B cell (primary cell): ENCODE measurements at regions not wholly inside any gene's neighbourhood (a gene's known extent, or its start where the extent isn't known, plus 50 kb on each side); places are given as distances from the start of the nearest gene placed in this dataset.

ENCODE experiments used
- ATAC-seq: fragments of 200-7000 bp; cut with Tn5 transposase; one replicate; pipeline ENCODE4 v1.10.0; 2021; ENCODE audit warnings: low read depth, mild to moderate bottlenecking, moderate number of reproducible peaks, moderate library complexity
- CTCF ChIA-PET: fragments of 350-600 bp; sonication (Branson Sonifier 250); formaldehyde crosslinking; loops from one replicate; lab custom pipeline; 2021; ENCODE audit warnings: antibody characterized with exemption, inconsistent platforms; lab: Charles Lee
- POLR2A ChIA-PET: fragments of 350-600 bp; sonication (Branson Sonifier 250); formaldehyde crosslinking; loops from one replicate; lab custom pipeline; 2021; ENCODE audit warnings: antibody characterized with exemption; lab: Charles Lee
- DNase-seq: peaks from one replicate; pipeline ENCODE4 v3.0.0; 2013
- H2AFZ ChIP-seq: 2 replicates; pipeline ENCODE4 v1.6.1; 2012; ENCODE audit warnings: mild to moderate bottlenecking, low read depth, low read length; ENCODE audit not compliant: insufficient read depth, poor library complexity, severe bottlenecking
- H3K27ac ChIP-seq, 2 donors: 1 replicate in 1 of 2; 2 replicates in 1 of 2; pipeline ENCODE4 v1.5.1; 2012 to 2013; ENCODE audit warnings: low read length in 2 of 2, mild to moderate bottlenecking in 2 of 2, moderate library complexity in 1 of 2
- H3K27me3 ChIP-seq, 4 experiments: fragments of 200-600 bp in 1 of 4; sonication (generic) in 1 of 4; replicated peaks in 1 of 4; 1 replicate in 2 of 4; 2 replicates in 2 of 4; pipeline versions ENCODE4 v1.6.1 to v1.7.0; 2013 to 2016; ENCODE audit warnings: low read length in 3 of 4, mild to moderate bottlenecking in 2 of 4, mixed read lengths in 1 of 4, moderate library complexity in 1 of 4; ENCODE audit not compliant: insufficient read depth in 4 of 4, control insufficient read depth in 3 of 4; ENCODE audit errors: control extremely low read depth in 1 of 4
- H3K36me3 ChIP-seq, 2 experiments: replicated peaks in 1 of 2; 1 replicate in 1 of 2; 2 replicates in 1 of 2; pipeline versions ENCODE4 v1.6.1 to v1.7.1; 2013; ENCODE audit warnings: low read length in 1 of 2; ENCODE audit not compliant: insufficient read depth in 2 of 2, control insufficient read depth in 1 of 2; ENCODE audit errors: control extremely low read depth in 1 of 2, extremely low read depth in 1 of 2
- H3K4me1 ChIP-seq, 2 donors: fragments of 200-600 bp in 1 of 2; sonication (generic) in 1 of 2; 1 replicate in 1 of 2; 2 replicates in 1 of 2; pipeline versions ENCODE4 v1.5.1 to v1.6.1; 2013 to 2017; ENCODE audit warnings: low read length in 2 of 2; ENCODE audit not compliant: control insufficient read depth in 2 of 2, insufficient read depth in 2 of 2
- H3K4me2 ChIP-seq: replicated peaks from 2 replicates; pipeline ENCODE3; 2012; ENCODE audit warnings: mild to moderate bottlenecking, low read depth, low read length; ENCODE audit not compliant: poor library complexity, severe bottlenecking
- H3K4me3 ChIP-seq, 5 experiments: fragments of 200-600 bp in 1 of 5; sonication (generic) in 1 of 5; 1 replicate in 3 of 5; 2 replicates in 2 of 5; pipeline versions ENCODE4 v1.5.1 to v1.7.0; 2011 to 2016; ENCODE audit warnings: low read length in 4 of 5, mild to moderate bottlenecking in 4 of 5, low read depth in 2 of 5, control low read depth in 1 of 5, moderate library complexity in 1 of 5; ENCODE audit not compliant: insufficient read depth in 1 of 5; ENCODE audit errors: control extremely low read depth in 1 of 5, extremely low read depth in 1 of 5
- H3K79me2 ChIP-seq: fragments of 200-600 bp; sonication (generic); one replicate; pipeline ENCODE4 v1.6.0; 2016; ENCODE audit warnings: low read length; ENCODE audit not compliant: control insufficient read depth, insufficient read depth
- H3K9ac ChIP-seq: fragments of 200-600 bp; sonication (generic); 2 replicates; pipeline ENCODE4 v1.6.1; 2017; ENCODE audit warnings: mild to moderate bottlenecking, low read length, moderate library complexity
- H3K9me3 ChIP-seq, 3 donors: one replicate each; pipeline versions ENCODE4 v1.6.1 to v1.7.1; 2013; ENCODE audit warnings: low read length in 2 of 3; ENCODE audit not compliant: control insufficient read depth in 2 of 3, insufficient read depth in 1 of 3; ENCODE audit errors: control extremely low read depth in 1 of 3
- H4K20me1 ChIP-seq: 2 replicates; pipeline ENCODE4 v1.6.0; 2012; ENCODE audit warnings: mild to moderate bottlenecking, low read length; ENCODE audit not compliant: insufficient read depth, control insufficient read depth, poor library complexity, severe bottlenecking
- H3K27ac Mint-ChIP-seq: one replicate; pipeline ENCODE4 v1.8.0; 2021; ENCODE audit warnings: mixed read lengths
- H3K27me3 Mint-ChIP-seq: one replicate; pipeline ENCODE4 v1.8.0; 2021; ENCODE audit warnings: mixed read lengths
- H3K4me1 Mint-ChIP-seq: one replicate; pipeline ENCODE4 v1.8.0; 2021; ENCODE audit warnings: mixed read lengths
- H3K4me3 Mint-ChIP-seq: one replicate; pipeline ENCODE4 v1.8.0; 2021; ENCODE audit warnings: mixed read lengths
- H3K9me3 Mint-ChIP-seq: one replicate; pipeline ENCODE4 v1.8.0; 2022; ENCODE audit warnings: mixed read lengths; ENCODE audit not compliant: insufficient read depth
- CTCF ChIP-seq: fragments of 200-600 bp; IDR thresholded peaks from one replicate; pipeline ENCODE4 v1.8.0; 2022; ENCODE audit warnings: antibody characterized with exemption, mild to moderate bottlenecking
- EZH2 ChIP-seq: IDR thresholded peaks from 2 replicates; pipeline ENCODE4 v1.6.1; 2012; ENCODE audit warnings: borderline replicate concordance, low read depth, mild to moderate bottlenecking, moderate library complexity, low read length; ENCODE audit not compliant: insufficient read depth, poor library complexity, severe bottlenecking
- WGBS: methylation state at CpG from one replicate; pipeline ENCODE4 v1.1.5; 2013; ENCODE audit warnings: missing lambda C conversion rate; ENCODE audit not compliant: insufficient coverage; 5-methylcytosine and 5-hydroxymethylcytosine counted together
- intact Hi-C: fragments of 100-400 bp; cut with micrococcal nuclease; formaldehyde crosslinking; loops from one replicate; pipeline ENCODE4 v1.10.0; 2022

GRCh38 chr6:6890400-6890858, 217.3 kb upstream of the RREB1 start:
- ATAC-seq (no peak), DNase-seq (no peak)
- Histone ChIP-seq H3K4me3 (no peak overlapping the region), H3K27ac (no peak overlapping the region), H3K4me1 (no peaks in the 10 kb centered on the region), H3K36me3 (no peaks in the 10 kb centered on the region), H3K9ac (no peak overlapping the region), H3K27me3 (no peaks in the 10 kb centered on the region), H3K79me2 (no peaks in the 10 kb centered on the region), H3K9me3 (no peaks in the 10 kb centered on the region), H3K4me2 (no peak overlapping the region), H4K20me1 (no peaks in the 10 kb centered on the region), H2AFZ (no peak overlapping the region)
- ChIA-PET CTCF (no interaction called here), POLR2A (no interaction called here)
- Mint-ChIP-seq H3K9me3 (no peaks in the 10 kb centered on the region), H3K4me3 (no peak overlapping the region), H3K4me1 (no peaks in the 10 kb centered on the region), H3K27me3 (peaks cover 4% of the 10 kb centered on the region), H3K27ac (no peak overlapping the region)
- intact Hi-C loops, result no loop called here
- WGBS, result 75% methylated on average over 6 of the region's 6 CpGs
- TF ChIP-seq CTCF (no peak), EZH2 (no peak)

- Mint-ChIP-seq H3K4me3 (no peak overlapping the region), H3K27ac (no peak overlapping the region), H3K9me3 (no peaks in the 10 kb centered on the region), H3K4me1 (no peaks in the 10 kb centered on the region), H3K27me3 (peaks cover 4% of the 10 kb centered on the region)
- no peak overlapping the region for H3K4me3 ChIP-seq
- no peaks in the 10 kb centered on the region for H3K4me1 ChIP-seq
- POLR2A ChIA-PET, result interaction anchor here (0.6 kb wide), 1 partner anchor 15 kb away, joined by 5 read pairs; no protein-coding TSS in a partner anchor
- TF ChIP-seq EZH2 (no peak), CTCF (no peak)
- ATAC-seq (no peak), DNase-seq (no peak)
- H3K27me3 ChIP-seq, result no peaks in the 10 kb centered on the region
- 98% methylated on average over 5 of the region's 8 CpGs for WGBS
- H3K9ac ChIP-seq, result no peak overlapping the region
- no peak overlapping the region for H3K27ac ChIP-seq
- H2AFZ ChIP-seq, result no peak overlapping the region
- no peaks in the 10 kb centered on the region for H3K9me3 ChIP-seq
- no peak overlapping the region for H3K4me2 ChIP-seq
- intact Hi-C loops, result no loop called here
- no peaks in the 10 kb centered on the region for H4K20me1 ChIP-seq
- H3K36me3 ChIP-seq, result no peaks in the 10 kb centered on the region
- CTCF ChIA-PET, result no interaction called here
- no peaks in the 10 kb centered on the region for H3K79me2 ChIP-seq
Observed at GRCh38 chr6:6891125-6891721, 216.5 kb upstream of the RREB1 start.
